Left lung (tissue), 4 donors: ENCODE measurements at regions not wholly inside any gene's neighbourhood (a gene's known extent, or its start where the extent isn't known, plus 50 kb on each side); places are given as distances from the start of the nearest gene placed in this dataset.

ENCODE experiments used
- ATAC-seq: fragments of 200-7000 bp; cut with Tn5 transposase; one replicate; pipeline ENCODE4 v1.9.1; 2020; ENCODE audit warnings: moderate library complexity
- DNase-seq, 4 donors: peaks; one replicate each; pipeline ENCODE4 v3.0.0-alpha.2; 2013 to 2020
- H3K27ac ChIP-seq, 2 donors: fragments of 200-600 bp; sonication (generic) in 1 of 2; one replicate each; pipeline versions ENCODE4 v1.5.0 to v1.8.0; 2020 to 2021
- H3K27me3 ChIP-seq, 2 donors: fragments of 200-600 bp; sonication (generic) in 1 of 2; one replicate each; pipeline versions ENCODE4 v1.5.0 to v1.8.0; 2020 to 2021
- H3K36me3 ChIP-seq, 2 donors: fragments of 200-600 bp; sonication (generic) in 1 of 2; one replicate each; pipeline versions ENCODE4 v1.5.0 to v1.8.0; 2020 to 2021
- H3K4me1 ChIP-seq, 2 donors: fragments of 200-600 bp; one replicate each; pipeline ENCODE4 v1.8.0; 2021
- H3K4me3 ChIP-seq, 2 donors: fragments of 200-600 bp; sonication (generic) in 1 of 2; one replicate each; pipeline versions ENCODE4 v1.5.0 to v1.8.0; 2020 to 2021; ENCODE audit warnings: mild to moderate bottlenecking in 1 of 2
- H3K9me3 ChIP-seq, 2 donors: fragments of 200-600 bp; sonication (generic) in 1 of 2; one replicate each; pipeline versions ENCODE4 v1.5.0 to v1.8.0; 2020 to 2021
- intact Hi-C, 2 donors: fragments of 100-400 bp; cut with DNase I; formaldehyde crosslinking; loops; one replicate each; pipeline versions ENCODE4 v1.11.2 to v1.14.2; 2022
- TF ChIP-seq, protein P1 (sequence below), 2 donors: fragments of 200-600 bp; sonication (generic) in 1 of 2; IDR thresholded peaks; one replicate each; pipeline versions ENCODE4 v1.5.0 to v1.8.0; 2021; ENCODE audit warnings: antibody characterized with exemption in 2 of 2
- donor health status: DM: no; HTN: yes; CAD: no.
- donor health status: DM: no; HTN: no; CAD: no.

DNA sequence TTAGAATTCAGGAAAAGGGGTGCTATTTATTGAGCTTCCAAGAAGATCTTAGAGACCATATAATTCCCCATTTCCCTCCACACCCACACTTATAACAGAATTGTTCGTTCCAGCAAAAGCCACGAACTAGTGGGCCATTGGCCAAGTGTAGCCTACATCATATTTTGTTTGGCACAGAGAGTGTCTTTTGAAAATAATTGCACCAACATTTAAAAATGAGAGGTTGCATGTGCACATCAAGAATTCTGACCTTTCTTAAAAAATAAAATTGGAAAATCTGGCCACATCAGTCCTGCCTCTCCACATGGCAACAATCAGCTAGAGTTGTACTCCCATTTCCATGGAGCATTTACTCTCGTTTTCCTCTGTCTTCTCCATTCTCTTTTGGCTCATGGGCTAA lies 655.5 kb upstream of the FANCL start:
- no peak overlapping the region for H3K4me3 ChIP-seq
- intact Hi-C loops, result no loop called here
- ATAC-seq (no peak), DNase-seq (no peak)
- TF ChIP-seq, protein P1, sequence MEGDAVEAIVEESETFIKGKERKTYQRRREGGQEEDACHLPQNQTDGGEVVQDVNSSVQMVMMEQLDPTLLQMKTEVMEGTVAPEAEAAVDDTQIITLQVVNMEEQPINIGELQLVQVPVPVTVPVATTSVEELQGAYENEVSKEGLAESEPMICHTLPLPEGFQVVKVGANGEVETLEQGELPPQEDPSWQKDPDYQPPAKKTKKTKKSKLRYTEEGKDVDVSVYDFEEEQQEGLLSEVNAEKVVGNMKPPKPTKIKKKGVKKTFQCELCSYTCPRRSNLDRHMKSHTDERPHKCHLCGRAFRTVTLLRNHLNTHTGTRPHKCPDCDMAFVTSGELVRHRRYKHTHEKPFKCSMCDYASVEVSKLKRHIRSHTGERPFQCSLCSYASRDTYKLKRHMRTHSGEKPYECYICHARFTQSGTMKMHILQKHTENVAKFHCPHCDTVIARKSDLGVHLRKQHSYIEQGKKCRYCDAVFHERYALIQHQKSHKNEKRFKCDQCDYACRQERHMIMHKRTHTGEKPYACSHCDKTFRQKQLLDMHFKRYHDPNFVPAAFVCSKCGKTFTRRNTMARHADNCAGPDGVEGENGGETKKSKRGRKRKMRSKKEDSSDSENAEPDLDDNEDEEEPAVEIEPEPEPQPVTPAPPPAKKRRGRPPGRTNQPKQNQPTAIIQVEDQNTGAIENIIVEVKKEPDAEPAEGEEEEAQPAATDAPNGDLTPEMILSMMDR (IDR thresholded peaks at IDR 0.05), result no peak
- H3K27me3 ChIP-seq, result no peaks in the 10 kb centered on the region
- no peaks in the 10 kb centered on the region for H3K9me3 ChIP-seq
- H3K4me1 ChIP-seq, result no peaks in the 10 kb centered on the region
- no peaks in the 10 kb centered on the region for H3K36me3 ChIP-seq
- H3K27ac ChIP-seq, result no peak overlapping the region

DNA sequence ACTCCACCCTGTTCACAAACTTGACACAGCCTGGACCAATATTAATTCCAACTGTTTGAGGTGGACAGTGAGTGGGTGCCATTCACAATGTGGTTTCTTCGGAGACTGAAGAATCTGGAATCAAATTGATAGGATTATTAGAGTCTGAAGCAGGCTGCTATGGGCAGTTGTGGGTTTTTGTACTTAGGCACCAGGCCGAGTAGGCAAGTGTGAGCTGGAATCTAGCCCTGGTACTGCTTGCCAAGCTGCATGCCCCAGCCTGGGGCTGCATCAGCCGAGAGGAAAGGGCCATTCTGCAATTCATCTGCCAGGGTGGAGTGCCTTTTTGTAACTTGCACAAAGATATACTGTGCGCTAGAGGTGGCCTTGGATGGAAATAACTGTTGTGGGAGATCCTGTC lies 654.7 kb upstream of the FANCL start:
- no peaks in the 10 kb centered on the region for H3K4me1 ChIP-seq
- H3K27ac ChIP-seq, result no peak overlapping the region

DNA sequence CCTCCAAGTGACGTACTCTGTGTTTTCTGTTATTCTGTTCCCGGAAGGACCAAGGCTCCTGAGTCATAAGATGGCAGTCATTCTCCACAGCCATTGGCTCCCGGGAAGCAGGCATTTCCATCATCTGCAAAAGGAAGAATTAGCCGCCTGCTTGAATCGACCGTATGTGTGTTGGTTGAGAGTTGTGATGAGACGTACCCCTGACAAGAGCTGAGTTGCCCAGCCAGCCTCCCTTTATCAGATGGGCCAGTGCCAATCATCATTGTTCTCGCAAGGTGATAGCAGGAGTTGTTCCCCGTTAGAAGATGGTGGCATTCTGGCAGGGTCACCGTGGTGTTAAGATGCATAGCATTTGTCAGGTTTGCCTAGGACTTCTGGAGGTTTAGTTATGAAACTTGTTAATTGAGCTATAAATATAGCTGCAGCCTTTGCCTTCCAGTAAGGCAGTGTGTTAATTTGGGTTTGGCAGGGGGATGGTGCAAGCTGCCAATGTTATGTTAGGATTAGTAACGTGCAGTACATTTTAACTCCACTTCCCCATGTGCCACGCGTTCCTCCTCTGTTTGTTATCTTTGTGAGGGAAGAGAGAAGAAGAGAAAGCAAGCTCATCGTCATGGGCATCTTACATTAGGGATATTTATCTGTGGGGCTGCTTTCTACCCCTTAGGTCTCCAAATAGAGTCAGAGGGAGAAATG lies 652.7 kb upstream of the FANCL start:
- intact Hi-C loops, result no loop called here
- DNase-seq, result no peak
- TF ChIP-seq, protein P1 (IDR thresholded peaks at IDR 0.05), result no peak
- no peak overlapping the region for H3K4me3 ChIP-seq
- H3K27me3 ChIP-seq, result no peaks in the 10 kb centered on the region
- H3K9me3 ChIP-seq, result no peaks in the 10 kb centered on the region
- H3K4me1 ChIP-seq, result no peaks in the 10 kb centered on the region
- no peak overlapping the region for H3K27ac ChIP-seq
- H3K36me3 ChIP-seq, result no peaks in the 10 kb centered on the region
- no peak for ATAC-seq

More for the DNA sequence above, 654.7 kb upstream of the FANCL start:
- intact Hi-C loops, result no loop called here
- Histone ChIP-seq H3K36me3 (no peaks in the 10 kb centered on the region), H3K9me3 (no peaks in the 10 kb centered on the region), H3K4me3 (no peak overlapping the region), H3K27me3 (no peaks in the 10 kb centered on the region)
- ATAC-seq, result no peak
- no peak for DNase-seq
- TF ChIP-seq, protein P1 (IDR thresholded peaks at IDR 0.05), result no peak

DNA sequence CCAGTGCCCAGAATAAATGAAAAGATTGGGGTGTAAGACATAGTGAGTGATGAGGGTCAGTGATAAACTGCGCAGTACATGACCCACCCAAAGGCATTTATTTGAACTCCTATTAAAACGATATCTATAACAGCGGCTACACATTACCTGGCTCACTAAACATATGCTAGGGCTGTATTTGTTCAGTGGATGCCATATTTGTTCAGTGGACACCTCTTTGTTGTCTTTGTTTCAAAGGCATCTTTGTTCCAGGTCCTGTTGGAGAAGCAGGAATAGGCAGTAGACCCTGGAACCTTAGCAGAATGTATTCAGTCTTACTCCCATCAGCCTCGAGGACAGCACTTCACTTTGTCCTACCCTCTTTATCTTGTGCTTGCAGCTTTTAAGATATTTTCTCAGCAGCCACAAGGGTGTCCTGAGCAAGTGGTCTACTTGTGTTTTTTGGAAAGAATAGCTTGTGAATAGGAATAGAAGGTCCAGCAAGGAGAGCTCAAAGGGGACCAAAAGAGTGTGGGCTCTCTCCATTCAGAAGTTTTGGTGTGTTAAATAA lies 650.8 kb upstream of the FANCL start:
- Histone ChIP-seq H3K27ac (no peak overlapping the region), H3K4me1 (no peaks in the 10 kb centered on the region), H3K27me3 (no peaks in the 10 kb centered on the region), H3K9me3 (no peaks in the 10 kb centered on the region), H3K36me3 (no peaks in the 10 kb centered on the region), H3K4me3 (no peak overlapping the region)
- intact Hi-C loops, result no loop called here
- ATAC-seq (no peak), DNase-seq (no peak)
- TF ChIP-seq, protein P1 (IDR thresholded peaks at IDR 0.05), result no peak

DNA sequence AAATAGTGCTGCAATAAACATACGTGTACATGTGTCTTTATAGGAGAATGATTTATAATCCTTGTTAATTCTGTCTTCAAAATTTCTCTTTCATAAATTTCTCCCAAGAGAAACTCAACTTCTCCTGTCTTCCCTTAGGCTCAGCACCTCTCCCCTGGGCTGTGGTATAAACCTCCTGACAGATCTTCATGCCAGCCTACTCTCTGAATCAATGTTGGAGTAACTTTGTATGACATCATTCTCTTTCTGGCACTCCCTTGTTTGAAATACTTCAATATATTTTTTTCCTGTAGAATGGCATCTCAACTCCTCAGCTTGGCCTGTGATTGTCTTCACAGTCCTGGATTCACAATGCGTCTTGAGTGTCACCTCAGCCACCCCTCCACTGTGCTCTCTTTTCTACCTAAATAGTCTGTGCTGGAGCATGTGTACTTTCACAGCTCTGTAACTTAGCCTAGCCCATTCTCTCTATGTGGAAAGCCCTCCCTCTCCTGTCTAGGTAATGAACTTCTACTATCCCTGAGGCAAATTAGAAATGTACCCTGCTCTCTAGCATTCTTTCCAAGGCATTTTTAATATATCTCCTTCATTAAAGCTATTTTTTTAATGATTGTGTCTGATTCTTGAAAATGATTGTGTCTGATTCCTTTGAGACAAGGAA lies 649.9 kb upstream of the FANCL start:
- Histone ChIP-seq H3K27me3 (no peaks in the 10 kb centered on the region), H3K27ac (no peak overlapping the region), H3K4me3 (no peak overlapping the region), H3K9me3 (no peaks in the 10 kb centered on the region), H3K4me1 (no peaks in the 10 kb centered on the region), H3K36me3 (no peaks in the 10 kb centered on the region)
- intact Hi-C loops, result no loop called here
- TF ChIP-seq, protein P1 (IDR thresholded peaks at IDR 0.05), result no peak
- DNase-seq (no peak), ATAC-seq (no peak)
